CD4-positive, alpha-beta T cell treated with Interferon gamma for 1 hour (primary cell): ENCODE measurements at regions not wholly inside any gene's neighbourhood (a gene's known extent, or its start where the extent isn't known, plus 50 kb on each side); places are given as distances from the start of the nearest gene placed in this dataset.
"Not testable (repeated sequence)": the region's sequence is repeated elsewhere in the genome, so short reads cannot be mapped to it uniquely, and the experiment has no call there.

Experiments
- DNase-seq: peaks from one replicate; pipeline ENCODE4 v3.0.0-alpha.2; 2020

- no peak for DNase-seq
Observed at GRCh38 chr10:65611592-65611991, 1314.2 kb upstream of the LRRTM3 start.

- DNase-seq = no peak
Observed at GRCh38 chr10:65614956-65615565, 1310.8 kb upstream of the LRRTM3 start.

GRCh38 chr10:65618126-65618525 lies 1307.7 kb upstream of the LRRTM3 start:
- DNase-seq = no peak

- DNase-seq = no peak
Observed at GRCh38 chr10:65620404-65621048, 1305.3 kb upstream of the LRRTM3 start.

GRCh38 chr10:65622608-65623007 lies 1303.2 kb upstream of the LRRTM3 start:
- DNase-seq = no peak

- no peak for DNase-seq
Observed at GRCh38 chr10:65628493-65629139, 1297.2 kb upstream of the LRRTM3 start.

GRCh38 chr10:65660006-65660405 lies 1265.8 kb upstream of the LRRTM3 start:
- no peak for DNase-seq

- no peak for DNase-seq
Observed at GRCh38 chr10:65670087-65670486, 1255.7 kb upstream of the LRRTM3 start.

- DNase-seq = not testable (repeated sequence)
Observed at GRCh38 chr10:65670596-65670995, 1255.2 kb upstream of the LRRTM3 start.

GRCh38 chr10:65675236-65675635 lies 1250.6 kb upstream of the LRRTM3 start:
- DNase-seq = no peak

- no peak for DNase-seq
Observed at GRCh38 chr10:65684896-65685295, 1240.9 kb upstream of the LRRTM3 start.

- no peak for DNase-seq
Observed at GRCh38 chr10:65701168-65701776, 1224.6 kb upstream of the LRRTM3 start.

GRCh38 chr10:65708057-65708456 lies 1217.8 kb upstream of the LRRTM3 start:
- no peak for DNase-seq

- DNase-seq = no peak
Observed at GRCh38 chr10:65710306-65710705, 1215.5 kb upstream of the LRRTM3 start.

- DNase-seq = no peak
Observed at GRCh38 chr10:65719790-65720189, 1206.0 kb upstream of the LRRTM3 start.

- DNase-seq = no peak
Observed at GRCh38 chr10:65720901-65721300, 1204.9 kb upstream of the LRRTM3 start.

GRCh38 chr10:65723525-65723924 lies 1202.3 kb upstream of the LRRTM3 start:
- DNase-seq = no peak

GRCh38 chr10:65735382-65735781 lies 1190.5 kb upstream of the LRRTM3 start:
- no peak for DNase-seq

- no peak for DNase-seq
Observed at GRCh38 chr10:65742906-65743305, 1182.9 kb upstream of the LRRTM3 start.

- DNase-seq = no peak
Observed at GRCh38 chr10:65751218-65751617, 1174.6 kb upstream of the LRRTM3 start.

GRCh38 chr10:65751896-65752295 lies 1173.9 kb upstream of the LRRTM3 start:
- DNase-seq = no peak

GRCh38 chr10:65753532-65753931 lies 1172.3 kb upstream of the LRRTM3 start:
- no peak for DNase-seq

- no peak for DNase-seq
Observed at GRCh38 chr10:65754112-65754511, 1171.7 kb upstream of the LRRTM3 start.

- DNase-seq = no peak
Observed at GRCh38 chr10:65762311-65762710, 1163.5 kb upstream of the LRRTM3 start.
